ENCODE measurements at regions not wholly inside any gene's neighbourhood (a gene's known extent, or its start where the extent isn't known, plus 50 kb on each side); places are given as distances from the start of the nearest gene placed in this dataset.

DNA sequence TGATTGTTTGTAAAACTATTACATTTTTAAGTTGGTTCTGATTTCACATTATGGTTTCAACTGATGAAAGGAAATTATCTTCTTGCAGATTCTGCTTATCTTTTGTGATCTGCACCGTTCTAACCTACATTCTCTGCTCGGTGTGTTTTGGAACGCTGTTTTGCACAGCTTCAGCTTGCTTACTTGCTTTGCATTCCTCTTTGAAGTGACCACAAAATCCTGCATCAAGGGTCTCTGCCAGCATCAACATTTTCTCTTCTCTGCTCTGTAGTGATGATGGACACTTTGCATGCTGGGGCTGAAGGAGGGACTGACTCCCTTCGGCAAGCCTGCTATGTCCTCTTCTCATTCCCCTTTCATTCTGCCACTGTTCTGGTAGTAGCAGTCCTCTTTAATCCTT lies 485.2 kb downstream of the FBXO15 start:
- no peaks in the 10 kb centered on the region for H3K9me3 ChIP-seq (ENCODE audit: control insufficient read depth, insufficient read depth, low read depth, low read length)
- TF ChIP-seq, protein P1, sequence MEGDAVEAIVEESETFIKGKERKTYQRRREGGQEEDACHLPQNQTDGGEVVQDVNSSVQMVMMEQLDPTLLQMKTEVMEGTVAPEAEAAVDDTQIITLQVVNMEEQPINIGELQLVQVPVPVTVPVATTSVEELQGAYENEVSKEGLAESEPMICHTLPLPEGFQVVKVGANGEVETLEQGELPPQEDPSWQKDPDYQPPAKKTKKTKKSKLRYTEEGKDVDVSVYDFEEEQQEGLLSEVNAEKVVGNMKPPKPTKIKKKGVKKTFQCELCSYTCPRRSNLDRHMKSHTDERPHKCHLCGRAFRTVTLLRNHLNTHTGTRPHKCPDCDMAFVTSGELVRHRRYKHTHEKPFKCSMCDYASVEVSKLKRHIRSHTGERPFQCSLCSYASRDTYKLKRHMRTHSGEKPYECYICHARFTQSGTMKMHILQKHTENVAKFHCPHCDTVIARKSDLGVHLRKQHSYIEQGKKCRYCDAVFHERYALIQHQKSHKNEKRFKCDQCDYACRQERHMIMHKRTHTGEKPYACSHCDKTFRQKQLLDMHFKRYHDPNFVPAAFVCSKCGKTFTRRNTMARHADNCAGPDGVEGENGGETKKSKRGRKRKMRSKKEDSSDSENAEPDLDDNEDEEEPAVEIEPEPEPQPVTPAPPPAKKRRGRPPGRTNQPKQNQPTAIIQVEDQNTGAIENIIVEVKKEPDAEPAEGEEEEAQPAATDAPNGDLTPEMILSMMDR (conservative IDR thresholded peaks at IDR 0.05 in 1 of 2, IDR thresholded peaks at IDR 0.05 in 1 of 2; ENCODE audit: low read depth in 1 of 2, low read length in 2 of 2), result no peak
- TF ChIP-seq EZH2 (IDR thresholded peaks at IDR 0.05; ENCODE audit: low read length, missing control alignments), result no peak
- no peaks in the 10 kb centered on the region for H3K79me2 ChIP-seq (ENCODE audit: control insufficient read depth, insufficient read depth, low read length)
- H2AFZ ChIP-seq (ENCODE audit: low read length), result no peak overlapping the region
- no peak overlapping the region for H3K27ac ChIP-seq (ENCODE audit: insufficient read depth, low read length)
- no peak overlapping the region for H3K4me3 ChIP-seq (replicated peaks in 1 of 4; ENCODE audit: control extremely low read depth in 1 of 4, insufficient read depth in 1 of 4, low read depth in 3 of 4, low read length in 4 of 4)
- H3K36me3 ChIP-seq (ENCODE audit: control insufficient read depth, insufficient read depth, low read length), result no peaks in the 10 kb centered on the region
- no peak for DNase-seq (ENCODE audit: low read depth in 2 of 2)
- no peaks in the 10 kb centered on the region for H3K4me1 ChIP-seq (ENCODE audit: control insufficient read depth, extremely low read depth, insufficient read depth, low read length)
- H3K4me2 ChIP-seq (ENCODE audit: extremely low read depth, insufficient read depth, low read length), result no peak overlapping the region
- no peaks in the 10 kb centered on the region for H4K20me1 ChIP-seq (ENCODE audit: control insufficient read depth, extremely low read depth, insufficient read depth, low read length)
- H3K9ac ChIP-seq (ENCODE audit: insufficient read depth, low read length), result no peak overlapping the region
- H3K27me3 ChIP-seq (ENCODE audit: control insufficient read depth, insufficient read depth, low read length), result no peaks in the 10 kb centered on the region

DNA sequence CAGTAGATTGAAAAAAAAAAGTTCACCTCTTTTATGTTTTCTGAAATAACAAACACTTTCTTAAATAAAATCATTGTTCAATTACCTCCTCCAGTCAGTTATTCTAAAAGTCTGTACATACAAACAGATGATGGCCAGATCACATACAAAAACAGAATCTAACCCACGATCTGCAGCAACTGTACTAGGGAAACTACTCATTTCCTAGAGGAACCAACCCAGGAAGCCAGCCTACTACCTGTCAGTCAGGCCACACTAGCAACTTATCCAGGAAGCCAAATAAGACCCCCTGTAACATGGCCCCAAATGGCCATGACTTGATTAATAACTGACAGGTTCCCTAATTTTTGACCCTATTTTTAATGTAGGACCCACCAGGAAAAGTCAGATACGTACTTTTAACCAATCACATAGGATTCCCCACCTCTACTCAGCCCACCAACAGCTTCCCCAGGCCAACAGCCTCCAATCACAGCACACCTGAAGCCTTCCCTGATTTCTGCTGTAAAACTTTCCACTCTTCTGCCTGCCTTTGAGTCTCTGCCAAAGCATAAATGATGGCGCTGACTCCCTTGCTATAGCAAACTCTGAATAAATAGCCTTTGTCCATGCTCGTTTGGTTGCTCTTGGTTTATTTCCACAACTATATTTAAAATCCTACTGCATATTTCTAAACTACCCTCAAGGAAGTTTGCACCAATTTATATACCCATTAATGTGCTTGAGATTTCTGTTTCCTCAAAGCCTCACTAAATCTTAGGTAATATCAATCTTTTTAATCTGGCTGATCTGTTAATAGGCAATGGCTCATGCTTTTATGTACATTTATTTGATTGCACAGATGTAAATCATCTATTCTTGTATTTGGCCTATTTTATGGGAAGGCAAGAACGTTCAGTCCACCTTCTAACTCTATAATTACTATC lies 486.4 kb downstream of the FBXO15 start:
- no peak overlapping the region for H3K9ac ChIP-seq (ENCODE audit: insufficient read depth, low read length)
- H3K4me1 ChIP-seq (ENCODE audit: control insufficient read depth, extremely low read depth, insufficient read depth, low read length), result no peaks in the 10 kb centered on the region
- TF ChIP-seq EZH2 (IDR thresholded peaks at IDR 0.05; ENCODE audit: low read length, missing control alignments), result no peak
- TF ChIP-seq, protein P1 (conservative IDR thresholded peaks at IDR 0.05 in 1 of 2, IDR thresholded peaks at IDR 0.05 in 1 of 2; ENCODE audit: low read depth in 1 of 2, low read length in 2 of 2), result no peak
- no peak overlapping the region for H3K27ac ChIP-seq (ENCODE audit: insufficient read depth, low read length)
- H3K27me3 ChIP-seq (ENCODE audit: control insufficient read depth, insufficient read depth, low read length), result no peaks in the 10 kb centered on the region
- no peaks in the 10 kb centered on the region for H3K36me3 ChIP-seq (ENCODE audit: control insufficient read depth, insufficient read depth, low read length)
- H3K9me3 ChIP-seq (ENCODE audit: control insufficient read depth, insufficient read depth, low read depth, low read length), result no peaks in the 10 kb centered on the region
- H2AFZ ChIP-seq (ENCODE audit: low read length), result no peak overlapping the region
- H3K4me2 ChIP-seq (ENCODE audit: extremely low read depth, insufficient read depth, low read length), result no peak overlapping the region
- H4K20me1 ChIP-seq (ENCODE audit: control insufficient read depth, extremely low read depth, insufficient read depth, low read length), result no peaks in the 10 kb centered on the region
- no peaks in the 10 kb centered on the region for H3K79me2 ChIP-seq (ENCODE audit: control insufficient read depth, insufficient read depth, low read length)
- no peak for DNase-seq (ENCODE audit: low read depth in 2 of 2)
- H3K4me3 ChIP-seq (replicated peaks in 1 of 4; ENCODE audit: control extremely low read depth in 1 of 4, insufficient read depth in 1 of 4, low read depth in 3 of 4, low read length in 4 of 4), result no peak overlapping the region

DNA sequence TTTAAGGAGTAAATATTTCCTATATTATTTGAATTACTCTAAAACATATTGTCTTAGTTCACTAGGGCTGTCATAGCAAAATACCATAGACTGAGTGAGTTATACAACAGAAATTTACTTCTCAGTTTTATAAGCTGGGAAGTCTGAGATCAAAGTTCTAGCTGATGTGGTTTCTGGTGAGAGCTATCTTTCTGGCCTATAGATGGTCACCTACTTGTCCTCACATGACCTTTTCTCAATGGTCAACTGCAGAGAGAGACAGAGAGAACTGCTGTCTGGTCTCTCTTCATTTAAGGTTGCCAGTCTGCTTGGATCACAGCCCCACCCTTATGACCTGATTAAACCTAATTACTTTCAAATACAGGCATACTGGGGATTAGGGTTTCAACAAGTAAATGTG lies 490.9 kb downstream of the FBXO15 start:
- Histone ChIP-seq H3K4me1 (ENCODE audit: control insufficient read depth, extremely low read depth, insufficient read depth, low read length) (no peaks in the 10 kb centered on the region), H3K4me3 (replicated peaks in 1 of 4; ENCODE audit: control extremely low read depth in 1 of 4, insufficient read depth in 1 of 4, low read depth in 3 of 4, low read length in 4 of 4) (no peak overlapping the region), H3K27me3 (ENCODE audit: control insufficient read depth, insufficient read depth, low read length) (no peaks in the 10 kb centered on the region), H3K79me2 (ENCODE audit: control insufficient read depth, insufficient read depth, low read length) (no peaks in the 10 kb centered on the region), H3K9ac (ENCODE audit: insufficient read depth, low read length) (no peak overlapping the region), H4K20me1 (ENCODE audit: control insufficient read depth, extremely low read depth, insufficient read depth, low read length) (no peaks in the 10 kb centered on the region), H2AFZ (ENCODE audit: low read length) (no peak overlapping the region), H3K4me2 (ENCODE audit: extremely low read depth, insufficient read depth, low read length) (no peak overlapping the region), H3K9me3 (ENCODE audit: control insufficient read depth, insufficient read depth, low read depth, low read length) (no peaks in the 10 kb centered on the region), H3K27ac (ENCODE audit: insufficient read depth, low read length) (no peak overlapping the region), H3K36me3 (ENCODE audit: control insufficient read depth, insufficient read depth, low read length) (no peaks in the 10 kb centered on the region)
- no peak for DNase-seq (ENCODE audit: low read depth in 2 of 2)
- TF ChIP-seq EZH2 (IDR thresholded peaks at IDR 0.05; ENCODE audit: low read length, missing control alignments), result no peak
- TF ChIP-seq, protein P1 (conservative IDR thresholded peaks at IDR 0.05 in 1 of 2, IDR thresholded peaks at IDR 0.05 in 1 of 2; ENCODE audit: low read depth in 1 of 2, low read length in 2 of 2), result no peak

All from fibroblast of lung (primary cell).